ENCODE measurements at regions not wholly inside any gene's neighbourhood (a gene's known extent, or its start where the extent isn't known, plus 50 kb on each side); places are given as distances from the start of the nearest gene placed in this dataset.

DNA sequence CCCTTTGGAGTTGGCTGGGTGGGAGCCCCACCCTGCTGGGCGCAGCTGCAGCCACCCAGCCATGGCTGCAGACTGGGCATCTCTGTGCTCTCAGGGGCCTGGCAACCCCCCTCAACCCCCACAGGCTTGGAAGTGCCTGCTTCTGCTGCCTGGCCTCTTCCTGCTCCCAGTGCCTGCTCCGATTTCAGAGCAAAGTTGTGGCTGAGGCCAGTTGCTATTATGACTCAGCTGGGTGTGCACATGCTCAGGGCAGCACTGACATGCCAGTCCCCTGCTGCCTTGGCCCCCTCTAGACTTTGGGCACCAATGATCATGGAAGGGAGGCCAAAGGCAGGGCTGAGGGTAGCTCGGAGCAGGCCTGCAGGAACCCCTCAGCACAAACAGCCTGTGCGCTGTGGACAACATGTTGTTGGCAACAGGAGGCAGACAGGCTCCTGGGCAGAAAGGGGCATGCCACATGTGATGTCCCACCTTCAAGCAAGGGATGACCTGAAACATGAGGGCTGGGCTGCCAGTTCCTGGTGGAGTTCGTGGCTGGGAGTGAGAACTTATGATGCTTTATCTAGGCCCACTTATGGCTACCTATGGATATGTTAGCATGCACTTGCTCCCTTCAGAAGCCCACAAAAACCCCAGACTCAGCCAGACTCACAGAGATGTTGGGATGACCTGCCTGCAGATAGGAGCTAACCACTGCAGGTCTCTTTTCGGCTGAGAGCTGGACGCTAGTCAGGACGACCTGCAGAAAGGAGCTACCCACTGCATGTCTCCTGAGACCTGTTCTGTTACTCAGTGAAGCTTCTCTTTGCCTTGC lies 96.4 kb upstream of the AMOTL1 start:
- H3K4me3 ChIP-seq = no peak overlapping the region
- ATAC-seq = no peak
- TF ChIP-seq, protein P1, sequence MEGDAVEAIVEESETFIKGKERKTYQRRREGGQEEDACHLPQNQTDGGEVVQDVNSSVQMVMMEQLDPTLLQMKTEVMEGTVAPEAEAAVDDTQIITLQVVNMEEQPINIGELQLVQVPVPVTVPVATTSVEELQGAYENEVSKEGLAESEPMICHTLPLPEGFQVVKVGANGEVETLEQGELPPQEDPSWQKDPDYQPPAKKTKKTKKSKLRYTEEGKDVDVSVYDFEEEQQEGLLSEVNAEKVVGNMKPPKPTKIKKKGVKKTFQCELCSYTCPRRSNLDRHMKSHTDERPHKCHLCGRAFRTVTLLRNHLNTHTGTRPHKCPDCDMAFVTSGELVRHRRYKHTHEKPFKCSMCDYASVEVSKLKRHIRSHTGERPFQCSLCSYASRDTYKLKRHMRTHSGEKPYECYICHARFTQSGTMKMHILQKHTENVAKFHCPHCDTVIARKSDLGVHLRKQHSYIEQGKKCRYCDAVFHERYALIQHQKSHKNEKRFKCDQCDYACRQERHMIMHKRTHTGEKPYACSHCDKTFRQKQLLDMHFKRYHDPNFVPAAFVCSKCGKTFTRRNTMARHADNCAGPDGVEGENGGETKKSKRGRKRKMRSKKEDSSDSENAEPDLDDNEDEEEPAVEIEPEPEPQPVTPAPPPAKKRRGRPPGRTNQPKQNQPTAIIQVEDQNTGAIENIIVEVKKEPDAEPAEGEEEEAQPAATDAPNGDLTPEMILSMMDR (IDR thresholded peaks at IDR 0.05) = no peak
- intact Hi-C loops (cut with DNase I) = no loop called here
- no peaks in the 10 kb centered on the region for H3K4me1 ChIP-seq
- no peak for DNase-seq
- no peaks in the 10 kb centered on the region for H3K27me3 ChIP-seq
- H3K9me3 ChIP-seq = no peaks in the 10 kb centered on the region
- no peak overlapping the region for H3K27ac ChIP-seq
- H3K36me3 ChIP-seq = no peaks in the 10 kb centered on the region

DNA sequence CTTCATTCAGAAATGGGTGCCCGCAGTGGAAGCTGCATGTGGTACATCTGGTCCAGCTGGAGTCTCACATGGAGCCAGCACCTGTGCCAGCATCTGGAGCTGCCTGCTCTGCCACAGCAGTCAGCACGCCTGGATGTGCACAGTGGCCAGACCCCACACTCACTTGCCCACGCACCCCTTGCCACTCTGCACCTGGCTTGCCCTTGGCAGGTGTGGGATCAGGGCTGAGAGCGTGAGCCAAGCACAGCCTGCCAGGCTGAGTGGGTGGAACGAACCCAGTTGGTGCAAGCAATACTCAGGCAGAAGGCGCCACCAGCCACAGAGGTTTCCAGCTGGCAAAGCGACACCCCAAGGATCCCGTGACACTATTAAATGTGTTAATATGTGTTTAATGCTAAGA lies 95.5 kb upstream of the AMOTL1 start:
- Histone ChIP-seq H3K4me1 (no peaks in the 10 kb centered on the region), H3K36me3 (no peaks in the 10 kb centered on the region), H3K9me3 (no peaks in the 10 kb centered on the region), H3K4me3 (no peak overlapping the region), H3K27ac (no peak overlapping the region), H3K27me3 (no peaks in the 10 kb centered on the region)
- intact Hi-C loops (cut with DNase I) = no loop called here
- TF ChIP-seq, protein P1 (IDR thresholded peaks at IDR 0.05) = no peak
- ATAC-seq (no peak), DNase-seq (no peak)

DNA sequence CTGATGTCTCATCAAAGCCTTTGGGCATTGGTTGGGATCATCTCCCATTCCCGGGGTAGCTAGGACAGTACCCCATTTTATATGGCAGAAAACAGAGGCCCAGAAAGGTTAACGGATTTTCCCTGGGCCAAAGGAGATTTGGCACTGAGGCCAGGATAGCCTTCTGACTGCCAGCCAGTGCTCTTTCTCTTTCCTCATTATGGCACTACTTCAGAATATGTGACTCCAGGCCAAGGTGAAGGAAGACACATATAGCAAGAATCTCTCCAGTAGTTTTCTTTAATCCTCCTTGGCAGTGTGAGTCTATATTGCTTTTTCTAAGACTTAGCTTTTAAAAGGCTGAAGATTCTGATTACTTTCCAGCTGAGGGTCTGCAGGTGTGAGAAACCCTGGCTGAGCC lies 94.8 kb upstream of the AMOTL1 start:
- TF ChIP-seq, protein P1 (IDR thresholded peaks at IDR 0.05) = no peak
- no peak for DNase-seq

DNA sequence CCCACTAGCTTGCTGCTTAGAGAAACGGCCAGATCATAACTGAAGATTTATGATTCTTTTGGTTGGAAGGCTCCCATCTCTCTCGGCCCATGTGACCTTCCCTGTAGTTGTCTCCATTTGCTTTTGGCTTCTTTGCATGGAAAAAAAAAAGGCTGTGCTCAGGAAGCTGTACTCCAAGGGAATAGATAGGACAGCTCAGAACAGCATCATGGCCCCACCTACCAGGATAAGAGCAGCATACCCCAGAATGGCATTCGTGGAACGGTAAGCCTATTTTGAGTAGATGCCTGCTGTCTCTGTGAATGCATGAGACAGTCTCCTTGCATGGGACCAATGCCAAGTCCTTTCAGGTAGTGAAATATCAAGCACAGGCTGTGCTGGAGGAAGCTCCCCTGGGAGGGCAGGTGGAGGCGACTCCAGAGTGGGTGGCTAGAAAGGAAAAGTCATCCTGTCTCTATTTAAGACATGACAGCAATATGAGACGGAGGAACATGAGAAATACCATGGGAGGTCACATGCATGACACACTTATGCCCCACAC lies 94.1 kb upstream of the AMOTL1 start:
- Histone ChIP-seq H3K27me3 (no peaks in the 10 kb centered on the region), H3K9me3 (no peaks in the 10 kb centered on the region), H3K4me1 (no peaks in the 10 kb centered on the region), H3K36me3 (no peaks in the 10 kb centered on the region), H3K27ac (no peak overlapping the region), H3K4me3 (no peak overlapping the region)
- DNase-seq (no peak), ATAC-seq (no peak)
- intact Hi-C loops (cut with DNase I) = no loop called here
- TF ChIP-seq, protein P1 (IDR thresholded peaks at IDR 0.05) = no peak

More for the DNA sequence above, 94.8 kb upstream of the AMOTL1 start:
- Histone ChIP-seq H3K4me1 (no peaks in the 10 kb centered on the region), H3K27me3 (no peaks in the 10 kb centered on the region), H3K9me3 (no peaks in the 10 kb centered on the region), H3K36me3 (no peaks in the 10 kb centered on the region), H3K4me3 (no peak overlapping the region), H3K27ac (no peak overlapping the region)
- intact Hi-C loops (cut with DNase I) = no loop called here
- no peak for ATAC-seq

DNA sequence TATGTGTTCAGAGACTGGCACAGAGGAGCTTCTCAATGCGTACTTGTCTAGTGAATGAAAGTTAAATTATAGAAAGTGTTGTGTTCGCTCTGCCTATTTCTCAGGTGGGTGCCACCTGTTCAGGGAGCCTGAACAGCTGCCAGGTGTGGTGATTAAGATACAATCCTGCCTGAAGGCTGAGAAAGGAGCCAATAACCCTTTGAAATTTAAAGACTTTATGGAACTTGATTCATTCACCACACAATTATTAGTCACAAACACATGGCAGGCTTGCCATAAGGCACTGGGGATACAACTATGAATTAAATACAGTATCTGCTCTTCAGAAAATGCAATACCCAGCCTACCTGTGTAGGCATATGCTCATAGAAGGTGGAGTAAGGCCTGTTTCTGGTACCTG lies 92.9 kb upstream of the AMOTL1 start:
- no peak for DNase-seq
- Histone ChIP-seq H3K36me3 (no peaks in the 10 kb centered on the region), H3K27me3 (no peaks in the 10 kb centered on the region), H3K4me1 (no peaks in the 10 kb centered on the region), H3K4me3 (no peak overlapping the region), H3K27ac (no peak overlapping the region), H3K9me3 (no peaks in the 10 kb centered on the region)
- intact Hi-C loops (cut with DNase I) = no loop called here
- no peak for ATAC-seq
- TF ChIP-seq, protein P1 (IDR thresholded peaks at IDR 0.05) = no peak
